HEK293 (cell line): ENCODE measurements at regions not wholly inside any gene's neighbourhood (a gene's known extent, or its start where the extent isn't known, plus 50 kb on each side); places are given as distances from the start of the nearest gene placed in this dataset.

ENCODE experiments used
- ZBTB1 ChIP-seq: fragments of 450-650 bp; formaldehyde crosslinking; IDR thresholded peaks from 2 replicates; pipeline ENCODE4 v1.5.1; 2016; ENCODE audit warnings: missing biosample characterization, missing genetic modification characterization
- ZNF146 ChIP-seq: fragments of 450-650 bp; formaldehyde crosslinking; IDR thresholded peaks from 2 replicates; pipeline ENCODE4 v1.5.1; 2016; ENCODE audit warnings: missing biosample characterization, missing genetic modification characterization
- ZNF223 ChIP-seq: fragments of 450-650 bp; formaldehyde crosslinking; IDR thresholded peaks from 2 replicates; pipeline ENCODE4 v1.5.1; 2016; ENCODE audit warnings: missing biosample characterization, missing genetic modification characterization
- ZNF776 ChIP-seq: fragments of 450-650 bp; formaldehyde crosslinking; IDR thresholded peaks from 2 replicates; pipeline ENCODE4 v1.5.0; 2017; ENCODE audit warnings: missing biosample characterization, missing genetic modification characterization, borderline replicate concordance
- ZNF785 ChIP-seq: fragments of 450-650 bp; formaldehyde crosslinking; IDR thresholded peaks from 2 replicates; pipeline ENCODE4 v1.5.1; 2016; ENCODE audit warnings: missing biosample characterization, missing genetic modification characterization
- TF ChIP-seq, protein P1 (sequence below): fragments of 450-650 bp; formaldehyde crosslinking; IDR thresholded peaks from 2 replicates; pipeline ENCODE4 v1.5.1; 2016; ENCODE audit warnings: missing biosample characterization, missing genetic modification characterization
- TF ChIP-seq, protein P2 (sequence below): fragments of 450-650 bp; formaldehyde crosslinking; IDR thresholded peaks from 2 replicates; pipeline ENCODE4 v1.5.1; 2016; ENCODE audit warnings: missing biosample characterization, missing genetic modification characterization
- TF ChIP-seq, protein P3 (sequence below): fragments of 450-650 bp; formaldehyde crosslinking; IDR thresholded peaks from 2 replicates; pipeline ENCODE4 v1.5.1; 2016; ENCODE audit warnings: missing biosample characterization, missing genetic modification characterization

DNA sequence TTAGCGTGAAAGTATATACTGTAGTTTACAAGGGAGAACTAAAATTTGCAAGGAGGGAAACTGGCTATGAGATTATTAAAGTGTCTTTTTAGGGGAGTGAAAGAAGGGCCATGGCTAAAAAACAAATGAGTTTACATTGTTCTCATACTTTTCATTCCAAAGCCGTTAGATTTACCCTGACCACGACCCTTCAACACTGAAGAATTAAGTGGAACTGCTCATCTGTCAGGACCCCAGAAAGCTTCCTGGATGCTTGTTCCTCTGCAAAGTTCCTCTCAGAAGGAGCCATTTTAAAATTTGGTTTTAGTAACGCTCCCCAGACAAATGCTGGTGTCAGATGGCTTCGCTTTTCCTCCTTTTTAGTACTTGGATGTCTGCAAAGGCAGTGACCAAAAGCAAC is 82.7 kb upstream of the ZBTB18 start:
- TF ChIP-seq ZBTB1 (tag by site-specific recombination) (no peak), ZNF223 (no peak), ZNF776 (tag by site-specific recombination) (no peak), ZNF146 (tag by site-specific recombination) (no peak), ZNF785 (tag by site-specific recombination) (no peak)
- TF ChIP-seq, protein P1, sequence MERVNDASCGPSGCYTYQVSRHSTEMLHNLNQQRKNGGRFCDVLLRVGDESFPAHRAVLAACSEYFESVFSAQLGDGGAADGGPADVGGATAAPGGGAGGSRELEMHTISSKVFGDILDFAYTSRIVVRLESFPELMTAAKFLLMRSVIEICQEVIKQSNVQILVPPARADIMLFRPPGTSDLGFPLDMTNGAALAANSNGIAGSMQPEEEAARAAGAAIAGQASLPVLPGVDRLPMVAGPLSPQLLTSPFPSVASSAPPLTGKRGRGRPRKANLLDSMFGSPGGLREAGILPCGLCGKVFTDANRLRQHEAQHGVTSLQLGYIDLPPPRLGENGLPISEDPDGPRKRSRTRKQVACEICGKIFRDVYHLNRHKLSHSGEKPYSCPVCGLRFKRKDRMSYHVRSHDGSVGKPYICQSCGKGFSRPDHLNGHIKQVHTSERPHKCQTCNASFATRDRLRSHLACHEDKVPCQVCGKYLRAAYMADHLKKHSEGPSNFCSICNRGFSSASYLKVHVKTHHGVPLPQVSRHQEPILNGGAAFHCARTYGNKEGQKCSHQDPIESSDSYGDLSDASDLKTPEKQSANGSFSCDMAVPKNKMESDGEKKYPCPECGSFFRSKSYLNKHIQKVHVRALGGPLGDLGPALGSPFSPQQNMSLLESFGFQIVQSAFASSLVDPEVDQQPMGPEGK (tag by site-specific recombination) = no peak
- TF ChIP-seq, protein P2, sequence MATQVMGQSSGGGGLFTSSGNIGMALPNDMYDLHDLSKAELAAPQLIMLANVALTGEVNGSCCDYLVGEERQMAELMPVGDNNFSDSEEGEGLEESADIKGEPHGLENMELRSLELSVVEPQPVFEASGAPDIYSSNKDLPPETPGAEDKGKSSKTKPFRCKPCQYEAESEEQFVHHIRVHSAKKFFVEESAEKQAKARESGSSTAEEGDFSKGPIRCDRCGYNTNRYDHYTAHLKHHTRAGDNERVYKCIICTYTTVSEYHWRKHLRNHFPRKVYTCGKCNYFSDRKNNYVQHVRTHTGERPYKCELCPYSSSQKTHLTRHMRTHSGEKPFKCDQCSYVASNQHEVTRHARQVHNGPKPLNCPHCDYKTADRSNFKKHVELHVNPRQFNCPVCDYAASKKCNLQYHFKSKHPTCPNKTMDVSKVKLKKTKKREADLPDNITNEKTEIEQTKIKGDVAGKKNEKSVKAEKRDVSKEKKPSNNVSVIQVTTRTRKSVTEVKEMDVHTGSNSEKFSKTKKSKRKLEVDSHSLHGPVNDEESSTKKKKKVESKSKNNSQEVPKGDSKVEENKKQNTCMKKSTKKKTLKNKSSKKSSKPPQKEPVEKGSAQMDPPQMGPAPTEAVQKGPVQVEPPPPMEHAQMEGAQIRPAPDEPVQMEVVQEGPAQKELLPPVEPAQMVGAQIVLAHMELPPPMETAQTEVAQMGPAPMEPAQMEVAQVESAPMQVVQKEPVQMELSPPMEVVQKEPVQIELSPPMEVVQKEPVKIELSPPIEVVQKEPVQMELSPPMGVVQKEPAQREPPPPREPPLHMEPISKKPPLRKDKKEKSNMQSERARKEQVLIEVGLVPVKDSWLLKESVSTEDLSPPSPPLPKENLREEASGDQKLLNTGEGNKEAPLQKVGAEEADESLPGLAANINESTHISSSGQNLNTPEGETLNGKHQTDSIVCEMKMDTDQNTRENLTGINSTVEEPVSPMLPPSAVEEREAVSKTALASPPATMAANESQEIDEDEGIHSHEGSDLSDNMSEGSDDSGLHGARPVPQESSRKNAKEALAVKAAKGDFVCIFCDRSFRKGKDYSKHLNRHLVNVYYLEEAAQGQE (tag by site-specific recombination) = no peak
- TF ChIP-seq, protein P3, sequence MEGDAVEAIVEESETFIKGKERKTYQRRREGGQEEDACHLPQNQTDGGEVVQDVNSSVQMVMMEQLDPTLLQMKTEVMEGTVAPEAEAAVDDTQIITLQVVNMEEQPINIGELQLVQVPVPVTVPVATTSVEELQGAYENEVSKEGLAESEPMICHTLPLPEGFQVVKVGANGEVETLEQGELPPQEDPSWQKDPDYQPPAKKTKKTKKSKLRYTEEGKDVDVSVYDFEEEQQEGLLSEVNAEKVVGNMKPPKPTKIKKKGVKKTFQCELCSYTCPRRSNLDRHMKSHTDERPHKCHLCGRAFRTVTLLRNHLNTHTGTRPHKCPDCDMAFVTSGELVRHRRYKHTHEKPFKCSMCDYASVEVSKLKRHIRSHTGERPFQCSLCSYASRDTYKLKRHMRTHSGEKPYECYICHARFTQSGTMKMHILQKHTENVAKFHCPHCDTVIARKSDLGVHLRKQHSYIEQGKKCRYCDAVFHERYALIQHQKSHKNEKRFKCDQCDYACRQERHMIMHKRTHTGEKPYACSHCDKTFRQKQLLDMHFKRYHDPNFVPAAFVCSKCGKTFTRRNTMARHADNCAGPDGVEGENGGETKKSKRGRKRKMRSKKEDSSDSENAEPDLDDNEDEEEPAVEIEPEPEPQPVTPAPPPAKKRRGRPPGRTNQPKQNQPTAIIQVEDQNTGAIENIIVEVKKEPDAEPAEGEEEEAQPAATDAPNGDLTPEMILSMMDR (tag by site-specific recombination) = no peak
